ENCODE measurements at regions not wholly inside any gene's neighbourhood (a gene's known extent, or its start where the extent isn't known, plus 50 kb on each side); places are given as distances from the start of the nearest gene placed in this dataset.

GRCh38 chr6:126605089-126605488 is 265.2 kb downstream of the CENPW start:
- no peak for DNase-seq (ENCODE audit: low read depth)

DNA sequence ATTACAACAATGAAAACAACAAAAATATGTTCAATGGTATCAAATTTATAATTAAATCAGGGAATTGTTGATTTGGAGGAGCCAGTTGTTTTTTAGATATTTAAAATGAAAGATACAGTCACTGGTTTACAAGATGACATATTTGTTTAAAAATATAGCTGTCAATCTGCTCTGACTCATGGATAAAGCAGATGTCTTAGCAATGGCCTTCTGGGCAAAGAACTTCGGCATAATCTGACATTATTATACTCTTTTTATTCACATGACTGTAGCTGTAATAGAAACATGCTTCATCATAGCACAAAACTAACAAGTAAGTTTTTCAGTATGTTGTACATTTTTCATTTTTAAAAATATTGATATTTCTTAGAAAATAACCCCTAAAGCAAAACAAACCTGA is 267.4 kb downstream of the CENPW start:
- peak; percentile 48 for DNase-seq (ENCODE audit: low read depth)

GRCh38 chr6:126608681-126609080 is 268.8 kb downstream of the CENPW start:
- no peak for DNase-seq (ENCODE audit: low read depth)

DNA sequence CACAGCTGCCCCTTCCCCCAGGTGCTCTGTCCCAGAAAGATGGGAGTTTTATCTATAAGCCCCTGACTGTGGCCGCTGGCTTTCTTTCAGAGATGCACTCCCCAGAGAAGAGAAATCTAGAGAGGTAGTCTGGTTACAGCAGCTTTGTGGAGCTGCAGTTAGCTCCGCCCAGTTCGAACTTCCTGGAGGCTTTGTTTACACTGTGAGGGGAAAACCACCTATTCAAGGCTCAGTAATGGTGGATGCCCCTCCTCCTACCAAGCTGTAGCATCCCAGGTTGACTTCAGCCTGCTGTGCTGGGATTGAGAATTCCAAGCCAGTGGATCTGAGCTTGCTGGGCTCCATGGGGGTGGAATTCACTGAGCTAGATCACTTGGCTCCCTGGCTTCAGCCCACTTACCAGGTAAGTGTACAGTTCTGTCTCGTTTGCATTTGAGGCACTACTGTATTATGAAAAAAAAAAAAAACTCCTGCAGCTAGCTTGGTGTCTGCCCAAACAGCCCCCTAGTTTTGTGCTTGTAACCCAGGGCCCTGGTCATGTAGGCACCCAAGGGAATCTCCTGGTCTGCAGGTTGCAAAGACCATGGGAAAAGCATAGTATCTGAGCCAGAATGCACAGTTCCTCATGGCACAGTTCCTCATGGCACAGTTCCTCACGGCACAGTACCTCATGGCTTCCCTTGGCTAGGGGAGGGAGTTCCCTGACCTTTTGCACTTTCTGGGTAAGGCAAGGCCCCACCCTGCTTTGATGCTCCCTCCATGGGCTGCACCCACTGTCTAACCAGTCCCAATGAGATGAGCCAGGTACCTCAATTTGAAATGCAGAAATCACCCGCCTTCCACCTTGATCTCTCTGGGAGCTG is 275.0 kb downstream of the CENPW start:
- DNase-seq (ENCODE audit: low read depth) = no peak

DNA sequence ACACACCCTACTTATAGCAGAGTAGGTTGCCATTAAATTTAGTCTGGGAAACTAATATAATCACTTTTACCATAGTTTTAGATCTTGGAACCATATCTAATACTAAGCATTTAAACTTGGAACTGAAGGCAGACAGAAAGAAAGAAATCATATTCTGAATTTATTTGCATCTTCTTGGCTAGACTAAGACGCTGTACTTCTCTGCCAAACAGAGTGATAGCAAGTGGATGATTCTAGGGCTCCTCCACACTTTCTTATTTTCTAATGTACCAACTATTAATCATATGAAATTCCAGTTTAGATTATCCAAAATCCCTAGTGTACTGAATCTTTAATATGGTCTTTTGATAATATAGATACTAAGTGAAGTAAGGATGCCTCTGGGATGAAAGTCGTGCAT is 277.0 kb downstream of the CENPW start:
- DNase-seq (ENCODE audit: low read depth) = no peak

DNA sequence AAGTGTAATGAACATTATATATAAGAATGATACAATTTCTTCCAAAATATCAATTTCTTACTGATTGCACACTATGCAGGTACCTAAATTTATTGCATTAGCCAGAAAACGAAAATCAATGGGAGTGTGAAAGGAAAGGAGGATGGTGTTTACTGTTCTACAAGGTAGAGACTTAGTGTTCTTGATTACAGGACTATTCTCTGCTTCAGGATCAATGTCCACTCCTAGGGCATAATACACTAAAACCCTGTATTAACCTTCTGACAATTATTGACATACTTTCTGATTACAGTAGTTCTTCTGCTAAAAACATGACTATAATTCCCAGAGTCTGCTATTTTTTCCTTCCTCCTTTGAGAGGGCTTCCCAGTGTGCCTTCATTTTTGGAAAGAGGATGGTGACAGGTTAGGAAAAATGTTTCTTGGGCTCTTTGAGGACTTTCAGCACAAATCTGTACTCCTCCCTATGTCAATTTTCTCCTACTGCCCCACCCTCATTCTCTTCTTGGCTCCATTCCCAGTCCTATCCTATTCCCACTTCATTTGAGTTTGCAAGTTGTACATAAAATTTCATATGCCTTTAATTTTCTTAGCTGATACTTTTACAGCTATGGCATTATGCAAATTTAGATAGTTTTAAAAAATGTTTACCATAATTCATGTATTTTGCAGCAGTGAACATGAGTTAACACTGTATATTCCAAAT is 278.9 kb downstream of the CENPW start:
- no peak for DNase-seq (ENCODE audit: low read depth)

DNA sequence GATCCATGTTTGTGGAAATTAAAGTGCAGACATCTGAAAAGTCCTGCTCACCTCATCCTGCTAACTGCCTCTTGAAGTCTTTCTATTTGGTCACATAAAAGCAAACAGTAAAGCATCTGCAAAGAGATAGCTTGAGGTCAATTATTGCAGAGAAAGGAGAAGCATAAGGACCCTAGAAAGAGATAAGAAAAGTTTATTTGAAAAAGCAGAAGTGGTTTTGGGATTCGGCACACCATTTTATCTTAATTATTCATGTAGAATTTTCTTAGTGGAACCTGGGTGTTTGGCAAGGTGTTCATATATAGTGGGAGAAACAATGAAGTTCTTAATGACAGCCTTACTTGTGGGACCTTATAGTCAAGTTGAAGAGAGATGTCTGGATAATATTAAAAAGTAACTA is 280.8 kb downstream of the CENPW start:
- DNase-seq (ENCODE audit: low read depth) = no peak

DNA sequence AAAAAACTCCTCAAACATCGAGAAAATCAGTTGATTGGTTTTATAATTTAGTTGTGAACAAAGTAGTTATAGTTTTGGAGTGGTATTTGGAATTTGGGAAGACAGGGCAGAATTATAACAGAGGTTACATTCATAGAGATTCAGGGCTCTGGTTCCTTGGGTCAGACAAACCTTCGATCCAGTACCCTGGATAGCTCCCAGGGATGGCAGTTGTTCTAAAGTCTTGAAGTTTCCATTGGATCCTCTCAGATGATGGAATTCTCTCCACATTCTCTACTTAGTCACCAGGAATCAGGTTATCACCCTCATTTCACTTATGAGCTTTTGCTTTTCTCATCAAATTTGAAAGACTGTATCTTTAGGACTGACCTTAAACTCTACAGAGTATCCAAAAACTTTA is 285.1 kb downstream of the CENPW start:
- peak; percentile 77 for DNase-seq (ENCODE audit: low read depth)

- DNase-seq (ENCODE audit: low read depth) = no peak
These were observed 288.2 kb downstream of the CENPW start for GRCh38 chr6:126628125-126628524.

DNA sequence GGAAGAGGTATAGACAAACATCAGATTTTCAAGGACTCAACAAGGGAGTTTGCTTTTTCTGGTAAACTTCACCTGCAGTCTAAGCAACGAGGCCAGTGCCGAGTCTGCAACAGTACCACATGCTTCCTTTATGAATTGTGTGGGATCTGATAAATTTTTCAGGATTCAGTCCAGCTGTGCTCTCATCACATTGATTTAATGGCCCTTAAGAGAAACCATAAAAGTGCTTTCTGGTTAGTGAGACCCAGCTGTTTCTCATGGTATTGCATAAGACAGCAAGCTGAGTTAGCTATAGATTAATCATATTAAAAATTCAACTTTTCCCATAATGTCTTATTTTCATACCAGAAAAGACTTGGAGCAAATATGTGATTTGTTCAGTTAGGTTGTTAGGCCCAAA is 291.4 kb downstream of the CENPW start:
- peak; percentile 21 for DNase-seq (ENCODE audit: low read depth)

DNA sequence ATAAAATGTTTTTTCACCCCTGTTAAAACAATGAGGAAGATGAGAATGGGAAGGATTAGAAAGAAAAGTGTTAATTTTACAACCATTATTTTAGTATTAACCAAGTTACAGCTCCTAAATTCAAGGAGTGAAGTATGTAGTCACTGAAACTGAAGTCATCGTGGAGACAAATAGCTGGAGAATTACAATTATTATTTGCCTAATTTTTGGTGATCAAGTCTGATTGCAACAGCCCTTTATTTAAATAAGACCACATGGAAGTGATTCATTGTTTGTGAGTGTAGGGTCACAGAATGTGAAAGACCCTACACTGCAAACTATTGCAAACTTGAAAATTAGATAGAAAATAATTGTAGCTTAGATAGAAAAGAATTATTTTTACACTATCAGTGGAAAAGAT is 292.4 kb downstream of the CENPW start:
- no peak for DNase-seq (ENCODE audit: low read depth)

GRCh38 chr6:126633373-126633772 is 293.5 kb downstream of the CENPW start:
- DNase-seq (ENCODE audit: low read depth) = peak; percentile 24

GRCh38 chr6:126640356-126640755 is 300.4 kb downstream of the CENPW start:
- DNase-seq (ENCODE audit: low read depth) = no peak

- DNase-seq (ENCODE audit: low read depth) = peak; percentile 72
These were observed 301.0 kb downstream of the CENPW start for GRCh38 chr6:126640921-126641320.

- DNase-seq (ENCODE audit: low read depth) = no peak
These were observed 301.7 kb downstream of the CENPW start for GRCh38 chr6:126641641-126642040.

DNA sequence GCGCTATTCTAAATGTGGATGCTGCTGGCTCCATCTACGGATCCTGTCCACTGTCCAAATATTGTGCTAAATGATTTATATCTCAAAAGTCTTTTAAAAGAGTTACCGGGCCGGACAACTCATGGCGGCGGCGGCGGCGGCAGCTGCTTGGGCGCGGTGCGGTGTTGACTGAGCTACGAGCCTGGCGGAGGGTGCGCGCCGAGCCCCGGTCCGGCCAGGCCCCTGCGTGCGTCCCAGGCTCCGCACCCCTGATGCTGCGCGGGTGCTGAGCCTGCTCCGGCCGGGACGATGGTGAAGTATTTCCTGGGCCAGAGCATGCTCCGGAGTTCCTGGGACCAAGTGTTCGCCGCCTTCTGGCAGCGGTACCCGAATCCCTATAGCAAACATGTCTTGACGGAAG is 303.4 kb downstream of the CENPW start:
- no peak for DNase-seq (ENCODE audit: low read depth)

GRCh38 chr6:126650931-126651330 is 311.0 kb downstream of the CENPW start:
- peak; percentile 78 for DNase-seq (ENCODE audit: low read depth)

- peak; percentile 74 for DNase-seq (ENCODE audit: low read depth)
These were observed 317.8 kb downstream of the CENPW start for GRCh38 chr6:126657561-126658175.

- no peak for DNase-seq (ENCODE audit: low read depth)
These were observed 320.5 kb downstream of the CENPW start for GRCh38 chr6:126660376-126660775.

DNA sequence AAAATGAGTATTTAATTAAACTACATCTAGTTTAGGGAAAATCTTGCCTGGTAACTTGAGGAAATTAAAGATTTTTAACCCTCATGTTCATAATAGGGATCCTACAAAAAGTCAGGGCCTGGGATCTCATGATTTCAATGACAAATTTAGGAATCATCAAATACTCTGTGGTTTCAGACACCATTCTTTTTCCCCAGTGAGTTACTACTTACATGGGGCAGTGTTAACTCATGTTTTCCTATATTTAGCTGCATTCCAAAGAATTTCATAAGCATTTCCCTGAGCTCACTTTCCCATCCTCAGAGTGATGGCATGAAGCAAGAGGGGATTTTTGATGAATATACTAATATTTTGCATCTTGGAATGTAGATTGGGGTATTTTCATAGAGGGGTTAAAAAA is 321.7 kb downstream of the CENPW start:
- DNase-seq (ENCODE audit: low read depth) = peak; percentile 58

GRCh38 chr6:126662966-126663365 is 323.1 kb downstream of the CENPW start:
- DNase-seq (ENCODE audit: low read depth) = no peak

DNA sequence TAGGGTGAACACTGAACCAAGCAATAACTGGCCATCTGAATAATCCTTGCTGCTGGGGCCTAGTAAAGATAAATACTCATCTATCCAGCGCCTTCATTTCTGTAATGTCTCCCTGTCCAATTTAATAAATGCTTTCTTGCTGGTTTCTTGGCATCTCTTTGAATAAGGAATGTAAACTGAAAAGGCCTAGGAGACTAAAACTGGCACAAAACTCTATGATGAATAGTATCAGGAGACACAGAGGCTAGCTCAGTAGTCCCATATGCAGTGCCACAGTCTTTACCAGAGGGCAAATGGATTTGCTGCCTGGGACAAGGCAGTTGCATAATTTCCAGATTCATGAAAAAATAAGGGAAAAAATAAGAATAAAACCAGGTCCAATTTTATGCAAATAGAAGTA is 324.4 kb downstream of the CENPW start:
- no peak for DNase-seq (ENCODE audit: low read depth)
